GM19467 (cell line): ENCODE measurements at regions not wholly inside any gene's neighbourhood (a gene's known extent, or its start where the extent isn't known, plus 50 kb on each side); places are given as distances from the start of the nearest gene placed in this dataset.
"Not testable (repeated sequence)": the region's sequence is repeated elsewhere in the genome, so short reads cannot be mapped to it uniquely, and the experiment has no call there.

Experiments
- ATAC-seq: cut with Tn5 transposase; IDR thresholded peaks from one replicate; pipeline ENCODE4 v1.9.1; 2021; ENCODE audit warnings: mild to moderate bottlenecking, moderate library complexity; ENCODE audit not compliant: unreplicated experiment

DNA sequence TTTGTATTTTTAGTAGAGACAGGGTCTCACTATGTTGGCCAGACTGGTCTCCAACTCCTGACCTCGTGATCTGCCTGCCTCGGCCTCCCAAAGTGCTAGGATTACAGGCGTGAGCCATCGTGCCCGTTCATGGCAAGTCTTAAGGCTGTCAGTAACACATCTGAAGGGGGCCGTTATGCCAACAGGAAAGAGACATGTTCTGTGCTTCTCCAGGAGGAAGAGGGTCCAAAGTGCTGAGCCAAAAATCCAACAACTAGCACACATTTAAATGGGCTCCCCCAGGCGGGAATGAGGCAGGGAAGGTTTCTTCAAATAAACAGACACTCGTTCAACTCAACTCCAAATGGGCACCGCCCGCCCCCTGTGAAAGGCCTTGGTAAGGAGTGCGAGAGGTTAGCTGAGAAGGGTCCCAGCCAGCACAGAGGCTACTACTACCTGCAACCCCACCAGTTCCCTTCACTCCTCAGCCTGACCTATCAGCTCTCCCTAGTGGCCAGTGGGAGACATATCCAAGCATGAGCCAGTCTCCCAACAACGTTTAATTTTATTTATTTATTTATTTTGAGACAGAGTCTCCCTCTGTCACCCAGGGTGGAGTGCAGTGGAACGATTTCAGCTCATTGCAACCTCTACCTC is 84.1 kb upstream of the DMRT1 start:
- no peak for ATAC-seq

DNA sequence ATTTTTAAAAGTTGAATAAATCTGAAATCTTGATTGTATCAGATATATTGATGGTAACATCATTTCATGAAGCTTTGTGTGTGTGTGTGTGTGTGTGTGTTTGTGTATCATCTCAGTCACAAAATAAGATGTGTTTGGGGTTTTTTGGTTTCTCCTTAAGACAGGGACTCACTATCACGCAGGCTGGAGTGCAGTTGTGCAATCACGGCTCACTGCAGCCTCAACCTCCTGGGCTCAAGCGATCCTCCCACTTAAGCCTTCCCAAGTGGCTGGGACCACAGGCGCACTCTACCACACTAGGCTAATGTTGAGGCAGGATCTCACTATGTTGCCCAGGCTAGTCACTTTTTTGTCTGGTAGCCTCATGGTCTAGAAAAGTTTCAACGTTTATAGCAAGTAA is 83.4 kb upstream of the DMRT1 start:
- no peak for ATAC-seq

DNA sequence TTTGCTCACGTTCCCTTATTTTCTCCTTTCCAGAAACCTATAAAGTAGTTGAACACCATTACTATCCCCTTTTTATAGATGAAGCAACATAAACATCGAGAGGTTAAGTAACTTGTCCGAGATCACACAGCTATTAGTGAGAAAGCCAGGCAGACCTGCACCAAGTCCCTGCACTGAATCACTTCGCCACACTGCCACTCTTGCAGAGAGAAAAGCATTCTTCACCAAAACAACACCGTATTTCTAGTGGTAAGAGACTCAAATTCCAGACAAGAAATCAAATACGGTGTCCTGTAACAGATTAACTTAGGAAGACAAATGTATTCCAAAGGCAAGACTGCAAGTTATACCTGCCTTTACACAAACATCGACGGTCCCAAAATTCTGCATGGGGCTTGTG is 82.0 kb upstream of the DMRT1 start:
- no peak for ATAC-seq

DNA sequence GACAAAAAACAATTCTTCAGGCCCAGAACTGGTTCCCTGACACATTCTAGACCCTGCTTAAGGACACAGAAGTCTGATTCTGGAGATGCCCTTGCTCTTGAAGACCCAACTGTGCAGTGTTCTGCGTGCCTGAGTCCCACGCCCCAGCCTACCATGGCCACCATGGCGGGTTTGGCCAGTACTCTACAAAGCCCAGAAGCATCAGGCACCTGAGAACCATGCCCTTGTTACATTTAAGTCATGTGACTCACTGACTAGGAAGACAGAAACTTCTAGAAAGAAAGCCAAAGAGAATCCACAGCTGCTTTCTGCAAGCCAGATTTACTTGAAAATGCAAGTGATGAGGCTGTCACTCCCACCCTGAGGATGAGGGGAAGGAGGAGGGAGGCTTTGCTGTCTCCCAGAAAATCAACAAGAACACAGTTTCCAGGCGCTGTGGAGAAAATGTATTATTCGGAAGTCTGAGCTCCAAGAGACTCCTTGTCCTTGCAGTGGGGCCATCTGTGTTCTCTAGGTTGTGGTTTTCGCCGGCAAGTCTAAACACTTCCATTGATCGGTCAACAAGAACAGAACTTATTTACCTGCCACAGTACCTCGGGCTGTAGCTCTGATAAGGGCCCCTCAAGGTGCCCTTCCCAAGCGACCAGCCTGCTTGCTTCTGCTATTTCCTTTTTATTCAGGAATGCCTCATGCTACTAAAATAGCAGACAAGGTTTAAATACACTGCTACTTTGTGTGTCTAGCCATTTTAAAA is 81.3 kb upstream of the DMRT1 start:
- ATAC-seq = no peak

DNA sequence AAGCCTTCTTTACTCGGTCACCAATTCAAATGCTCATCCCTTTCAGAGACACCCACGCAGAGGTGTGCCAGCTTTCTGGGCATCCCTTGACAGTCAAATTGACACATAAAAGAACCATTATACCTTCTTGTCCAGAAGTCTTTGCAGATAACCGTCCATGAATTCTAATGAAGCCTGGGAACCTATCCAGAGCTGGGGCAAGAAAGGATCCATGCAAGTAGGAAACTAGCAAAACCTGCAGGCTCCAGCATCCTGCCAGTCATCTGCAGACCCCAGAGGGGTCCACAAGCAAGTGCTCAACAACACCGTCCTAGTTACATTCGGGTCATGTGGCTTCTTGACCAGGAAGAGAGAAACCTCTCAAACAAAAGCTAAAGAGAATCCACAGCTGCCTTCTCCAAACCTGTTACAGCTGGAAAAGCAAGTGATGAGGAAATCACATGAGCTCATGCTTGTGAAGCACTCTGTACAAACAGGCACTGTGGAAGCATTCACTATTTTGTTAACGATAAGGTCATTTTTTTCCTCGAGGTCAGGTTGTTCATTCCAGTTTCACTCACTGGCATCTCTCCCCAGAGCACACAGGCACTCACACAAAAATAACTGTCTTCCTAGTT is 80.2 kb upstream of the DMRT1 start:
- ATAC-seq = no peak

DNA sequence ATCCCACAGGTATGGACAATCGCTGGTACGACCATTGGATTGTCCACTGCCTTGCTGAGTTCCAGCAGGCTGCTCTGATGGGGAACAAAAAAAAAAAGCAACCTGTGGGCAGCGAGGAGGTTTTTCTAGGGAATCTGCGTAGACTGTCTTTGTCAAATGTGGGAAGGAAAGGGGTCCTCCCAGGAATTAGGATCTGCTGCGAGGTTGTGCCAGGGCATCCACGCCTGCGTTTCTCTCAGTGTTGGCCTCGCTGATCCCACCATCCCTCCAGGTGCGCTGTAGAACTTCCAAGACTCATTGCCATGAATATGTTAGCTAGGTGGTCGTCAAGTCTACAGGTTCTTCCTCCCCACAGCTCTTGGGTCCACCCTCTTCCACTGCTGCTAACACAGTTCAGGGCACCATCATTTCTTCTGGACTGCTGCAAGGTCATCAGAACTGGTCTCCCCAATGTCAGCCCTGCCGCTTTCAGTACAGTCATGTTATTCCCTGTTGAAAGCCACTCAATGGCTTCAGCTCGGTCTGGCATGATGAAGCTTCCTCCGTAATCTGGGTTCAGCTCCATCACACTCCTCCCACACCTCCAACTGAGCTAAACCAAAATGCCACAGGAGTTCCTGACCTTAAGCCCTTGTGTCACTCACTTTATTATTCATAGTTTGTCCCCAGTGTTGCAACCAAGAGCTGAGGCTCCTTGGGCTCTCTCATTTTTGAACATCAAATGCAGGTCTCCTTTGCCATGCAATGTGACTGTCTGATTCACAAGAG is 79.5 kb upstream of the DMRT1 start:
- no peak for ATAC-seq

DNA sequence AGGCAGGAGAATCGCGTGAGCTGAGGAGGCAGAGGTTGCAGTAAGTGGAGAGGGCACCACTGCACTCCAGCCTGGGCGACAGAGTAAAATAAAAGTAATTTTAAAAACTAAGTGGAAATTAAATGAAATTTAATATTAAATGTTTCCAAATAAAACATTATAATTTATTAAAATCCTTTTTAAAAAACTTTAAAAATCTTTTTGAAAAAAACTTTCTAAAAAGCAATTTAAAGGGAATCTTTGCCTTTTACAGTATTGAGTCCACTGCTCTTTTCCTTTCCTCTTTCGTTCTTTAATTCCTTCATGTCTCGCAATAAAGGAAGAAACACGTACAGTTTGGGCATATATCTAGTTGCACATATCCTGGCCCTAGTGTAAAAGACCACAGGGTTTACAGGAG is 77.8 kb upstream of the DMRT1 start:
- ATAC-seq = no peak

DNA sequence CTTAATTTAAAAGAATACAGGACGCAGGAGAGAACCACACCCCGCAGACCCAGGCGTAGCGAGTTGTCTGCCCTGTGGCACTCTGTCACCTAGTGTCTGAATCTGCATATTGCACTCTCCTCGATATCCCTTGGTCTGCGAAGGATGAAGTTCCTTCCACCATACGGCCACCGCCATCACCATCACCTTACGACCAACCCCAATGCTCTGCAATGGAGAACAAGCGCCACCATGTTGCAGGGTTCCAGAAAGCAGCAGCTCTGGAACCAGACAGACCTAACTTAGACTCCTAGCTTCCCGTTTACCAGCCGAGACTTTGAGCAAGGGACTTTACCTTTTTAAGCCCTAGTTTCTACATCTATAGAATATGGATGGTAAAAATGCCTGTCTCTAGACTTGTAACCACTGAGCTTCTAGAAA is 77.4 kb upstream of the DMRT1 start:
- ATAC-seq = peak; percentile 59

DNA sequence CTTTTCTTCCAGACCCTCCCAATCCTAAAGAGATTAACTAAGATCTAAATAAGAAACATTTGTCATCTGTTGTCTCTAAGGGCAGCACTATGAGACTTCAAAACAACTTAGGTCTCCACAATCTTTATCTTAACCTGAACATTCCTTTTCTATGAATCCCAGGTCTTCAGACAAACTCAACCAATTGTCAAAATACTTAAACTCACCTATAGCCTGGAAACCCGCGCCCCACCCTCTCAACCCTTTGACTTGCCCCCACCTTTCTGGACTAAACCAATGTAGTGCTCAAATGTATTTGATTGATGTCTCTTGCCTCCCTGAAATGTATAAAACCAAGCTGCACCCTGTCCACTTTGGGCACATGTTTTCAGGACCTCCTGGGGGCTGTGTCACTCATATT is 76.5 kb upstream of the DMRT1 start:
- no peak for ATAC-seq

DNA sequence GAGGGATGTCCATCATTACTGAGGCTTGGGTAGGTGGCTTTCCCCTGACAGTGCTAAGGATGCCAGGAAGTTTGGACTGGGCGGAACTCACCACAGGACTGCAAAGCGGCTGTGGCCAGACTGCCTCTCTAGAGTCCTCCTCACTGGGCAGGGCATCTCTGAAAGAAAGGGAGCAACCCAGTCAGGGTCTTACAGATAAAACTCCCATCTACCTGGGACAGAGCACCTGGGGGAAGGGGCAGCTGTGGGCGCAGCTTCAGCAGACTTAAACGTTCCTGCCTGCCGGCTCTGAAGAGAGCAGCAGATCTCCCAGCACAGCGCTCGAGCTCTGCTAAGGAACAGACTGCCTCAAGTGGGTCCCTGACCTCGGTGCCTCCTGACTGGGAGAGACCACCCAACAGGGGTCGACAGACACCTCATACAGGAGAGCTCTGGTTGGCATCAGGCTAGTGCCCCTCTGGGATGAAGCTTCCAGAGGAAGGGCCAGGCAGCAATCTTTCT is 74.4 kb upstream of the DMRT1 start:
- not testable (repeated sequence) for ATAC-seq

DNA sequence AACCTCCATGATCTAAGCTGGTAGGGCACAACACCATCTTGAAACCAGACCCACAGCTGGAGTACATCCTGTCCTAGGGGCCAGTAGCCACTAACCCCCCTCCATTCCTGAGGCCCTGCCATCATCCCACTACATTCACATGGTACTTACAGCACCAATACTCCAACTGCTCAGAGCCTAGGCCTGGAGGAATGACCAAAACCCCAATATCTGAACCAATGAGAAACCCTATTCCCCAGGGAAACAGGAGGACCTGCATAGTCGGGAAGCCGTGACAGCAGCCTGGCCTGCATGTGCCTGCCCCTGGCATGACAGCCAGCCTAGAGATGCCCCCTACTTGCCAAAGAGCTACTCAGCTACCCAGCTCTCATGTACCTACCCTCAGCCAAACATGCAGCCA is 65.4 kb upstream of the DMRT1 start:
- no peak for ATAC-seq

DNA sequence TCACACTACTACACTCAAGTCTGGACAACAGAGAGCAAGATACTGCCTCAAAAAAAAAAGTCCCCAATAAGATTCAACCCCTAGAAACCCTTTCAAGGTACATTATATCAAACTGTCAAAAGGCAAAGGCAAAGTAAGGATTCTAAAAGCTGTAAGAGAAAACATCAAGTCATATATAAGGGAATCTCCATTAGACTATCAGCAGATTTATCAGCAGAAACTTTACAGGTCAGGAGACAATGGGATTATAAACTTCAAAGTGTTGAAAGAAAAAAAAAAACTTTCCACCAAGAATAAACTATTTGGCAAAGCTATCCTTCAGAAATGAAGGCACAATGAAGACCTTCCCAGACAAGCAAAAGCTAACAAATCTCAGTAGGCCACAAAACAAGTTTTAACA is 63.5 kb upstream of the DMRT1 start:
- ATAC-seq = no peak

DNA sequence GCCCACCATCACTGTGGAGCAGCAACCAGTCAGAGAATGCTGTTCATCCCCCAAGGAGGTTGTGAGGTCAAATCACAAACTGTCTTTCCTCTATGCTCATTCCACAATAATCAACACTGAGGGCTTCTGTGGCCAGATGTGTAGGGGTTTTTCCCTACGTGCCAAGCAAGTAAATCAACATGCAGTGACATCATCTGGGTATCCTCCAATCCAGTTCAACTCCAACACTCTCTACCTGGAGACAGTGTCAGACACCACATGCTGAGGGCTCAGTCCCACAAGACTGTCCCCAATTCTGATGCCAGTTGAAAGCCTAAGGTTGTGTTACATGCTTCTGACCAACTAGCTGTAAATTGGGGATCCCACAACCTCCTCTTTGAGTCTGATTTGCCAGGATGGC is 57.3 kb upstream of the DMRT1 start:
- no peak for ATAC-seq

DNA sequence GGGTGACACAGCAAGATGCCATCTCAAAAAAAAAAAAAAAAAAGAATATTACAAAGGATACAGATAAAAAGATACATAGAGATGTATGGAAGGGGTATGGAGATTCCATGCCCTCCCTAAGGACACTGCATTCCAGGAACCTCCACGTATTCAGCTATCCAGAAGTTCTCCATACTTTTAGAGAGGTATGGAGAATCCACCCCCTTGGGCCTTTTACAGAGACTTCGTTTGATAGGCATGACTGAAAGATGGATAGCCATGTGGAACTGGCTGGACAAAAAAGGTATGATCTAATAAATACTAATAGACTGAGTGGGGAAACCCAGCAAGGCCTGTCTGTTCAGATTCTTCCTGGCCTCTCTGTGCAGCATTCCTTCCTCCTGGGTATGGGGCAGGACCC is 56.6 kb upstream of the DMRT1 start:
- ATAC-seq = no peak

DNA sequence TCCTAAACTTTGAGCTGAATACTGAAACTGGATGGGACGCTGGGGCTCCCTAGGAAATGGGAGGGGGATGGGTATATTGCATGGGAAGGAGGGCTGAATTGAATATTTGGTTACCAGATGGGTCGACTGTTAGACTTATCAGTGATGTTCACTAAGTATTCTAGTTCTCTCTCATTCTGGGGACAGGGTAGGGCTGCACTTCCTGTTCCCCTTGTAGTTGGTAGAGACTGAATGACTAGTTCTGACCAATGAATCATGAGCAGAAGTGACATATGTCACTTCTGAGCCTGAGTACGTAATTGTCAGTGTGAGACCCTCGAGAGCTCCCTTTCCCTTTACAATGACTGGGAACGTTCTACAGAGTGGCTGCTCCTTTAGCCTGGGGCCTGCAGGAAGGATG is 55.5 kb upstream of the DMRT1 start:
- ATAC-seq = no peak

DNA sequence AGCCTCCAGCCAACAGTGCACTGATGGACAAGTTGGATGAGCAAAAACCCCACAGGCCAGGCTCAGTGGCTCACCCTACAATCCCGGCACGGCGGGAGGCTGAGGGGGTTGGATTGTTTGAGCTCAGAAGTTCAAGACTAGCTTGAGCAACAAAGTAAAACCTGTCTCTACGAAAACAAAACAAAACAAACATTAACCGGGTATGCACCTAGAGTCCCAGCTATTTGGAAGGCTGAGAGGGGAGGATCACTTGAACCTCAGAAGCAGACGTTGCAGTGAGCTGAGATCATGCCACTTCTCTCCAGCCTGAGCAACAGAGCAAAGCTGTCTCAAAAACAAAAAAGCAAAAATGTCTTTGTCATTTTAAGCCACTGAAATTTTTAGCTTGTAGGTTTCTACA is 55.1 kb upstream of the DMRT1 start:
- ATAC-seq = no peak

DNA sequence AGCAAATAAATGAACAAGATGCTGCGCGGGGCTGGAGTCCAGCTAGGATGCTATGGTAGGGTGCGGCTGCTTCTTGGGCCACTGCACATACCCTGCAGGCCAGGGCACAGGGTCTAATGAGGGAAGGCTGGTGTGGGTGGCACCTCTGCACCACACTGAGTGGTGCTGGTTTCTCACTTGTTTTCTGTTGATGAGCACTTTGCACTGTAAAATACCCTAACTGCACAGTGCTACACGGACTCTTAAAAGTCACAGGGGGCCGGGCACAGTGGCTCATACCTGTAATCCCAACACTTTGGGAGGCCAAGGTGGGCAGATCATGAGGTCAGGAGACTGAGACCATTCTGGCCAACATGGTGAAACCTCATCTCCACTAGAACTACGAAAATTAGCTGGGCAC is 52.7 kb upstream of the DMRT1 start:
- ATAC-seq = no peak
